Lung (tissue), 11 donors: ENCODE measurements at regions not wholly inside any gene's neighbourhood (a gene's known extent, or its start where the extent isn't known, plus 50 kb on each side); places are given as distances from the start of the nearest gene placed in this dataset.

Experiments used
- ATAC-seq: fragments of 200-7000 bp; cut with Tn5 transposase; one replicate; pipeline ENCODE4 v1.9.1; 2020; ENCODE audit warnings: moderate number of reproducible peaks; ENCODE audit not compliant: insufficient read depth, low FRiP score
- DNase-seq, 3 donors: peaks; one replicate each; pipeline ENCODE4 v3.0.0-alpha.2; 2013 to 2017
- H3K27ac ChIP-seq, 2 donors: one replicate each; pipeline ENCODE4 v1.5.1; 2013; ENCODE audit warnings: mild to moderate bottlenecking in 2 of 2, moderate library complexity in 2 of 2, control low read depth in 1 of 2, inconsistent platforms in 1 of 2, low read depth in 1 of 2, low read length in 1 of 2
- H3K27me3 ChIP-seq, 3 donors: one replicate each; pipeline ENCODE4 v1.5.1; 2013; ENCODE audit warnings: low read length in 2 of 3; ENCODE audit not compliant: control insufficient read depth in 3 of 3, insufficient read depth in 3 of 3
- H3K36me3 ChIP-seq, 4 donors: one replicate each; pipeline ENCODE4 v1.5.1; 2013; ENCODE audit warnings: low read length in 4 of 4, mild to moderate bottlenecking in 1 of 4, moderate library complexity in 1 of 4; ENCODE audit not compliant: control insufficient read depth in 4 of 4, insufficient read depth in 4 of 4
- H3K4me1 ChIP-seq, 5 donors: one replicate each; pipeline ENCODE4 v1.5.1; 2013; ENCODE audit warnings: low read length in 5 of 5, mild to moderate bottlenecking in 2 of 5, moderate library complexity in 1 of 5; ENCODE audit not compliant: control insufficient read depth in 5 of 5, insufficient read depth in 5 of 5
- H3K4me3 ChIP-seq: one replicate; pipeline ENCODE4 v1.5.1; 2013; ENCODE audit warnings: mild to moderate bottlenecking, control low read depth, moderate library complexity
- H3K9ac ChIP-seq, 2 donors: one replicate each; pipeline ENCODE4 v1.5.1; 2013; ENCODE audit warnings: low read length in 2 of 2, control low read depth in 1 of 2; ENCODE audit not compliant: insufficient read depth in 1 of 2
- H3K9me3 ChIP-seq, 4 donors: one replicate each; pipeline ENCODE4 v1.5.1; 2013; ENCODE audit warnings: low read length in 3 of 4, mild to moderate bottlenecking in 1 of 4, moderate library complexity in 1 of 4; ENCODE audit not compliant: control insufficient read depth in 4 of 4, insufficient read depth in 3 of 4
- WGBS, 2 donors: extraction: QIAGEN DNeasy Blood & Tissue Kit; methylation state at CpG; one replicate each; pipeline ENCODE4 v1.1.7; 2013; 5-methylcytosine and 5-hydroxymethylcytosine counted together
- TF ChIP-seq, protein P1 (sequence below): IDR thresholded peaks from 2 replicates; pipeline ENCODE4 v1.5.1; 2012; ENCODE audit warnings: mild to moderate bottlenecking; ENCODE audit errors: control extremely low read depth, extremely low read depth
- donor health status: control.
- donor health status: control.
- donor health status: Bipolar disorder and iron deficiency.
- donor health status: healthy.
- donor health status: DM: yes; HTN: yes; CAD: no.

DNA sequence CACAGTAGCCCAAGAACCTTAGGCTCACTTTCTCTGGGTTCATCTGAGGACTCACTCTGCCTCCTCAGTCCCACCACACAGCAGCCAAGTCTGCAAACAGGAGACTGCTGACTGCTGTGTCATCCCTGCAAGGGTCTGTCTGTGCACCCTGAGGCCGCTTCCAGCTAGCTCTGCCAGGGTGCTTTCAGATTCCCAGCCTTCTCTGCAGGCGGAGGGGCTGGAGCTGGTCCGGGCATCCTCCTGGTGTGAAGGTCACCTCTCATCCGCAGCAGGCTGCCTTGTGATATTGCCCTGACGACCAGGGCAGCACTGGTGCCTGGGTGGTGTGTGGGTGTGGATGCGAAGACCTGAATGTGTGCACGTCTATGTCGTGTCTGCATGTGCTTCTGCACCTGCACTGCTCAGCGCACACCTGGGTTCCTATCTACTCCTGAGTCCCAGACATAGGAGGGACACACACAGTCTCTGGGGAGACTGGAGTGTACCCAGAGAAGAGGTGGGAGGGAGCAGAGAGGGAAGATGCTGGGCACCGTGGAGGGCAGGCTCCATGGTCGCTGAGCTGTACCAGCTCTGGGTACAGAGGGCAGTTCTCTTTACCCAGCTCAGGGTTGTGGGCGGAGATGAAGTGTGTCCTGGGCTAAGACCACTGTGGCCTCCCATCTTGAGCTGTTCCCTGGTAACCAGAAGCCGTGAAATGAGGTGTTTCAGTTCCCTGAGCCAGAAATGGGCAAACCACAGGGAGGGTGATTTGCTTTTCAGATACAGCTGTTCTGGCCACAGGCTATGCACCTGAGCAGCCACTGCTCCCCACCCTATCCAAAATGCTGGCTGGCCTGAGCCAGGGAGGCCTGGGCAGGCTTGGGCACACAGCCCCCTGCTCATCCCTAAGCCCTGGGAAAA, 160.9 kb upstream of the CSF3R start:
- DNase-seq (no peak), ATAC-seq (no peak)
- H3K4me3 ChIP-seq: no peak overlapping the region
- no peak overlapping the region for H3K27ac ChIP-seq
- H3K27me3 ChIP-seq: peaks cover 0 to 5% (median 0%) of the 10 kb centered on the region in 3 donors
- TF ChIP-seq, protein P1, sequence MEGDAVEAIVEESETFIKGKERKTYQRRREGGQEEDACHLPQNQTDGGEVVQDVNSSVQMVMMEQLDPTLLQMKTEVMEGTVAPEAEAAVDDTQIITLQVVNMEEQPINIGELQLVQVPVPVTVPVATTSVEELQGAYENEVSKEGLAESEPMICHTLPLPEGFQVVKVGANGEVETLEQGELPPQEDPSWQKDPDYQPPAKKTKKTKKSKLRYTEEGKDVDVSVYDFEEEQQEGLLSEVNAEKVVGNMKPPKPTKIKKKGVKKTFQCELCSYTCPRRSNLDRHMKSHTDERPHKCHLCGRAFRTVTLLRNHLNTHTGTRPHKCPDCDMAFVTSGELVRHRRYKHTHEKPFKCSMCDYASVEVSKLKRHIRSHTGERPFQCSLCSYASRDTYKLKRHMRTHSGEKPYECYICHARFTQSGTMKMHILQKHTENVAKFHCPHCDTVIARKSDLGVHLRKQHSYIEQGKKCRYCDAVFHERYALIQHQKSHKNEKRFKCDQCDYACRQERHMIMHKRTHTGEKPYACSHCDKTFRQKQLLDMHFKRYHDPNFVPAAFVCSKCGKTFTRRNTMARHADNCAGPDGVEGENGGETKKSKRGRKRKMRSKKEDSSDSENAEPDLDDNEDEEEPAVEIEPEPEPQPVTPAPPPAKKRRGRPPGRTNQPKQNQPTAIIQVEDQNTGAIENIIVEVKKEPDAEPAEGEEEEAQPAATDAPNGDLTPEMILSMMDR: no peak
- H3K9ac ChIP-seq: no peak overlapping the region
- 77 to 84% methylated on average over 13 of the region's 13 CpGs for WGBS, 2 donors
- no peaks in the 10 kb centered on the region for H3K36me3 ChIP-seq
- peaks cover 0 to 32% (median 4%) of the 10 kb centered on the region in 5 donors for H3K4me1 ChIP-seq
- H3K9me3 ChIP-seq: no peaks in the 10 kb centered on the region

DNA sequence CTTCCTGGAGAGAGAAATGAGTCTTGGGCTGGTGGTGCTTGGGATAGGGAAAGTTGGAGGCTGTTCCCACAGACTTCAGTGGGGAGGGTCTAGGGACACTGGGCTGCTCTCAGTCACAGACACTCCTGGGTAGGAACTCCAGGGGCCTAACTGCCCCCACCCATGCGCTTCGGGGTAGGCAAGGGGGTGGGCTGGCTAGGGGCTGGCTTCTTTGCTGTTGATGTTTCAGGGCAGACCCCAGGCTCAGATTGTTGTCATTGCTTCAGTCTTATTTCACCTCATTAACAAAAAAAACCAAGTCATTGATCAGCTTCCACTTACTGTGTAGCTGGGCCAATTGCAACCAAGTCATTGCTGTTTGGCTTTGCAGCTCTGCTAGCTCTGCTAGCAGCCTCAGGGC, 160.1 kb upstream of the CSF3R start:
- Histone ChIP-seq H3K4me1 (peaks cover 0 to 32% (median 4%) of the 10 kb centered on the region in 5 donors), H3K4me3 (no peak overlapping the region), H3K36me3 (no peaks in the 10 kb centered on the region), H3K9ac (no peak overlapping the region), H3K9me3 (no peaks in the 10 kb centered on the region), H3K27me3 (no peaks in the 10 kb centered on the region), H3K27ac (no peak overlapping the region)
- TF ChIP-seq, protein P1: no peak
- ATAC-seq (no peak), DNase-seq (peak in 2 of 3 donors; percentile 21 to 54)
- WGBS, 2 donors: 88 to 89% methylated on average over 2 of the region's 2 CpGs

DNA sequence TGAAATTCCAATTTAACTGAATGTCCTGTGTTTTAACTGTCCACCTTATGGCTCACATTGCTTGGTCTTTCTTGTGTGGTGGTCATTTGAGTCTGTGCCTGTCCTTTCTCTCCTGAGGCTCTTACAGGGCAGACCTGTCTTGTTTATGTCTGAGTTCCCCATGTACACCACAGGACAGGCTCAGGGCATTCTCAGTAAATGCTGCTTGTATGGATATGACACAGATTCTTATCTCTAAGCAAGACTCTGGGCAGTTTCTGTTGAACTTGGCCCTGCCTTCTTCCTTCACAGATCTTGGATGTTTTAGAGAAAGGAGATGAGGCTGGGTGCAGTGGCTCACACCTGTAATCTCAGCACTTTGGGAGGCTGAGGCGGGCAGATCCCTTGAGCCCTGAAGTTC, 159.1 kb upstream of the CSF3R start:
- no peaks in the 10 kb centered on the region for H3K27me3 ChIP-seq
- 65 to 93% methylated on average over 1 of the region's 1 CpG for WGBS, 2 donors
- H3K4me3 ChIP-seq: no peak overlapping the region
- TF ChIP-seq, protein P1: no peak
- DNase-seq (no peak), ATAC-seq (no peak)
- H3K36me3 ChIP-seq: no peaks in the 10 kb centered on the region
- no peak overlapping the region for H3K9ac ChIP-seq
- no peaks in the 10 kb centered on the region for H3K9me3 ChIP-seq
- peaks cover 0 to 24% (median 4%) of the 10 kb centered on the region in 5 donors for H3K4me1 ChIP-seq
- H3K27ac ChIP-seq: no peak overlapping the region
